ENCODE measurements at regions not wholly inside any gene's neighbourhood (a gene's known extent, or its start where the extent isn't known, plus 50 kb on each side); places are given as distances from the start of the nearest gene placed in this dataset.

DNA sequence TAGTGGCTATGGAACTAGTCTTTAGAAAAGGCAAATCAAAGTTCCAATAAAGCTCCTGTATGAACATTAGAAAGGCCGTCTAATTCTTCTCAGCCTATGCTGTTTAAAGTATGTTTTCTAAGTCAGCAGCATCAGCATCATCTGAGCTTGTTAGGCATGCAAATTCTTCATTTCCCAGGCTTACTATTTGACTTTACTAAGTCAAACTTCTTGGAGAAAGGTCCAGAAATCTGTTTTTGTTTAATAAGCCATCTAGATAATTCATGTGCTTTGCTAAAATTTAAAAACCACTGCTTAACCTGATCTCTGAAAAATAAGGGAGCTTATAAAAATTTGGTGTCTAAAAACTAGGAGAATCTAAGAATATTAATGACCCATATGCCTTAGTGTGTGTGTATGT lies 200.2 kb upstream of the SGCD start:
- DNase-seq (ENCODE audit: low read depth in 2 of 2) = no peak

DNA sequence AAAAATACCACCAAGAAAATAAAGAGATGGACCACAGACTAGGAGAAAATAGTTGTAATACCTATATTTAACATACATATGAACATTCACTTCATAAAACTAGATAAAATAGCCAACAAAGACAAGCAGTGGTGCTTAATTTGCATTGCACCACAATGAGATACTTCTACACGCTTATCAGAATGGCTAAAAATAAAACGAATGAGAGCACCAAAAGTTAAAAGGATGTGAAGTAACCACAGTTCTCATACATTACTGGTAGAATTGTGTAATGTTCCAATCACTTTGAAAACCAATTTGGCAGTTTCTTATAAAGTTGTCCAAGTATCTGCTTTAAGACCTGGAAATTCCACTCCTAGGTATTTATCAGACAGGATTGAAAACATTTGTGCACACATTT lies 198.9 kb upstream of the SGCD start:
- no peak for DNase-seq (ENCODE audit: low read depth in 2 of 2)

- DNase-seq (ENCODE audit: low read depth in 2 of 2) = no peak
These were observed 192.7 kb upstream of the SGCD start for GRCh38 chr5:156134216-156134615.

DNA sequence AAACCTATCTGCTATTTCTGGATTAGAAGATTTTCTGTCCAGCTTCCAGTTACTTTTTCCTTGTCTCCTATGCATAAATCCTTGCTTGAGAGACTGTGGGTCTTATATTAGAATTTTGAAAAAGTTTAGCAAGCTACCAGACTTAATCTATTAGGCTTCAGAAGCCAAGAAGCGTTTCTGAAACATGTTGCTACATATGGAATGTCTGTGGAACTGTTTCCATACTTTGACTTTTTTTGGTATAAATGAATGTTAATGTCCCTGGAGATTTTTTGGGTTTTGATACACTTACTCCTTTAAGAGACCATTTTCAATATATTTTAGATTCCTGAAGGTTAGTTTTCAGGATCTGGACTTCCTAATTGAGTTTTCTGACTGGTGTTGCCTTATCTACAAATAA lies 191.4 kb upstream of the SGCD start:
- no peak for DNase-seq (ENCODE audit: low read depth in 2 of 2)

DNA sequence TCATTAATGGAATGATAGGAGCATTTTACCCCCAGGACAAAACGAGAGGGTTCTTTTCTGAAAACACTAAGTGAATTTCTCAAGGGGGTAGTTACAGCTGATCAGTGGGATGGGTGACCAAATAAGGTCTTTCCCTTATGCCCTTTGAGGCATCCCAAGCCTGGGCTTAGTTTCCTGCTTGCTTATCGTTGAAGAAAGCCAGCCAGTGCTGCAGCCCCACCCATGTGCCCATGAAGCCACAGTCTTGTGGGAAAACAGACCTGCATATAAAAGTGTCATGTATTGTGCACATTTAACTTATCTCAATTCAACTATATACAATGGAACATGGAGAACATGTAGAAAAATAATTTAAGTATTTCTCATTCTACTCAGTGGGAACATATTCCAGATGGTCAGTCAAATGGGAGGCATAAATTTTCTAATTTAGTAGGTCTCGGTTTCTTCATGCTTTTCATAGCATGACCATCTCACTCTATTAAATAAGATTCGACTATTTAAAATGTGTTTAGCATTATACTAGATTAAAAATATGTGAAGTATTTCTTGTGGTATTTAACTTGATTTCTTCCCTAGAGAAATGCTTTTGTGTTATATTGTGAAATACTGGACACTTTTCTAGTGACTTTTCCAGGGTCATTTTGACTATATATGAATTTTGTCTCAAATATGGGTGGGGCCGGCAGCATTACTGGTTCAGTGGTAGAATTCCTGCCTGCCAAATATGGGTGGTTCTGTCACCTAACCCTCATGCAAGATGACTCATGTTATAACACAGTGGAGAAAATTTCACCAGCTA lies 189.7 kb upstream of the SGCD start:
- no peak for DNase-seq (ENCODE audit: low read depth in 2 of 2)

- DNase-seq (ENCODE audit: low read depth in 2 of 2) = no peak
These were observed 184.1 kb upstream of the SGCD start for GRCh38 chr5:156142867-156143266.

GRCh38 chr5:156147261-156147943 lies 179.6 kb upstream of the SGCD start:
- no peak for DNase-seq (ENCODE audit: low read depth in 2 of 2)

DNA sequence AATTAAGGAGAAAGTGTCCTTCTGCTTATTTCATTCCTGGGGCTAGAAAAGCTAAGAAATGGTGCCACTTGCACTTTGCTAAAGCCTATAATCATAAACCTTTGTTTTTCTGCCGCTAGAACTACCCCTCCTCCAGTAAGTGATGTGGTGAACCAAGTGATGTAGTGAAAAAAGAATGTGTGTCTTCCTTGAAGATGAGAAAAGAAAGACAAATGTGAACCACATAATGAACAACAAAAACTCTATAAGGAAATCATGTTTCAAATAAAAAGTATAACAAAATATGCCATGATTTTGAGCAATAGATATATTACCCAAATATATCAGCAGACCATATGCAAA lies 179.0 kb upstream of the SGCD start:
- no peak for DNase-seq (ENCODE audit: low read depth in 2 of 2)

GRCh38 chr5:156148301-156148700 lies 178.7 kb upstream of the SGCD start:
- no peak for DNase-seq (ENCODE audit: low read depth in 2 of 2)

DNA sequence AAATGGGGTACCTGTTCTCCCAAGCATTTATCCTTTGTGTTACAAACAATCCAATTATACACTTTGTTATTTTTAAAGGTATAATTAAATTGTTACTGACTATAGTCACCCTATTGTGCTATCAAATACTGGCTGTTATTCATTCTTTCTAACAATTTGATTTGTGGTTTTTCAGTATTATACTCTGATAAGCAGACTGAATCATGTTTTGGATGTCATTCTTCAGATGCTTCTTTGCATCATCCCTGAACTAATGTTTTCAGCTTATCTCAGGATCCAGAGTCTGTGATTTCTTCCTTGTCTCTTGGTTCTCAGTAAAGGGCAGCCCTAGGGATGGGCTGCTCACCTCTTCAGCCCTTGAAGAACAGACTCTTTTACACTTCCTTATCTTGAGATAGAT lies 177.8 kb upstream of the SGCD start:
- no peak for DNase-seq (ENCODE audit: low read depth in 2 of 2)

GRCh38 chr5:156153602-156154001 lies 173.4 kb upstream of the SGCD start:
- no peak for DNase-seq (ENCODE audit: low read depth in 2 of 2)

- DNase-seq (ENCODE audit: low read depth in 2 of 2) = no peak
These were observed 172.2 kb upstream of the SGCD start for GRCh38 chr5:156154757-156155156.

DNA sequence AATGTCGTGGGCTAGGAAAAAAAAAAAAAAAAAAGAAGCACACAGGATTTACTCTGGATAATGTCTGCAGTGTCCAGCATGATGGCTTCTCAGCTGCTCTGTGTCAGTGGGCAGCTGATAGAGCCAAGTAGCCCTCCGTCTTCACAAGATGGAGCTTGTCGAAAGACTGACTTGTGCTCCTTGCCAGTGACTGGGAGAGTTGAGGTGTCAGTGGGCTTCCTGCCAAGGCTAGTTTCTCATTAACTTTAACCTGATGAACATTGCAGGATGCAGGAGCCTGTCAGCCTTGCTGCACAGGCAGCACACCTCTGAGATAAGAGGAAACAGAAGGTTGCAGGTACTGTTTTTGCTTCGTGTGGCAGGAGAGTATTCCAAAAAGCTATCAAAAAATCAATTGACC lies 171.4 kb upstream of the SGCD start:
- no peak for DNase-seq (ENCODE audit: low read depth in 2 of 2)

DNA sequence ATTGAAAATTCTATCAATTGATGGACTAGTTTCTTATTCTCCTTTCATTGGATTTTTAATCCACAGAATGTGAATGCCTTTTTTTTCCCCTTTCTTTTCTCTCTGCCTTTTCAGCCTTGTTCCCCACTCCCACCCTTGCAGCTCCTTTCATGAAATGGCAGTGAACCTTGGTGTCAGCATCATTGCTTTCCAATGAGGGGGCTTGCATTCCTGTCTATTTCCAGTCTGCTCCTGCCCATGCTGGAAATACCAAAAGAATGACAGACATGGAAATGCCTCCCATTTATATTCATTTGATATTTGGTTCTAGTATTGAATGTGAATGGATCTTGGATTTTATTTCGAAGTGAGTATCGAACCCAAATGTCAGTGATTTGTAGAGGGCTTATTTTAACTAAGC lies 162.7 kb upstream of the SGCD start:
- no peak for DNase-seq (ENCODE audit: low read depth in 2 of 2)

GRCh38 chr5:156169495-156169894 lies 157.5 kb upstream of the SGCD start:
- no peak for DNase-seq (ENCODE audit: low read depth in 2 of 2)

DNA sequence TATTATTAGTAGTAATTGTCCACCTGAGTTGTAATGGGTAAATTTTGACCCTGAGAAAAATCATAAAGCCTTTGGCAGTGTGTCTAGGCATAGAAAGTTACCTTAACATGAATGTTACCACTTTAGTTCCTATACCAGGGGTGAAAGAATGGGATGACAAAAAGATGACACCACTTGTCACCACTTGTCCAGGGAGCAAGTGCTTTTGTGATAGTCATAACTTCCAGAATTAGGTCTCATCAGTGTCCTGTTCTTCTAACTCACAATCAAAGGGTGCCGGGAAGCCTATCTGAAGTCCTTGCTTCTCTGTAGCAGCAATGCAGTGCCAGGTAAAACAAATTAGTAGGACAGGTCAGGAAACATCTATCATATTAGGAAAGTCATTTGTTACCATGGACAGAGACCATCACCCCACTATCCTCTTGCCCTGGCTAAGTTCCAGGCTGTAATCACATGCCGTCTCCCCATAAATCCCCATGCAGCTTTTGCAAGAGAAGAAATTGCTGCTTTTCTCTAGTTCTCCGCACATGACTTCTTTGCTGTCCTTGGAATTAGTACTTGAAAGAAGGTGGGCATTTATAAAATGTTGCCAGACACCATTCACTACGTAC lies 156.5 kb upstream of the SGCD start:
- no peak for DNase-seq (ENCODE audit: low read depth in 2 of 2)

DNA sequence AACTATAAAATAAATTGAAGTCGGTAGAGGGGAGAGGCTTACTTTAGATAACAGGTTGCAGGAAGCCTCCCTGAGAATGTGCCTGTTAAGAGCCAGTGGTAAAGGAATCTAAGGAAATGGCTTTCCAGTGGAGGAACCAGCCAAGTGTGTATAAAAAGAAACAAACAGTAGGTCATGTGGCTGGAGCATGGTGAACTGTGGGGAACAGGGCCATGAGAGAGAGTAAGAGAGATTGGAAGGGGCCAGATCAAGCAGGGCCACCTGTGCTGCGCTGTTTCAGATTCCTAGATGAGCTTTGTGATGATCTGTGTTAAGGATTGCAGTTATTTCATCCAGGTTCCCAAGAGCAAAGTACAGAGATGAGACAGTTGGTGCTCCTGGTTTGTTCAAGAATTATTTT lies 152.7 kb upstream of the SGCD start:
- no peak for DNase-seq (ENCODE audit: low read depth in 2 of 2)

DNA sequence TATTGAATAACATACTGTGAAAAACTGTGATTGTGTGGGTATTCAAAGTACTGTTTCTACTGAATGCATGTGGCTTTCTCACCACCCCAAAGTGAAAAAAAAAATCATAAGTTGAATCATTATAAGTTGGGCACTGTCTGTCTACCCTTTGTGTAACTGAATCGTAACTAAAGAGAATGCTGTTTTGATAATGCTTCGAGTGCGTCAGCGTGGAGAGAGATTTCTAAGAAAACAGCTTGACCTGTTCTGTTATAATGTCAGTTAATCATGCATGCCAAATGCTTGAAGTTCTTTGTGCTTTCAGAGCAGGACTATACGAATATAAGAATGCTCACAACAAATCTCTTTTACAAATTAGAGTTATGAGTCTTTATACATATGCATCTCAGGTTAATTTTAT lies 148.8 kb upstream of the SGCD start:
- no peak for DNase-seq (ENCODE audit: low read depth in 2 of 2)

DNA sequence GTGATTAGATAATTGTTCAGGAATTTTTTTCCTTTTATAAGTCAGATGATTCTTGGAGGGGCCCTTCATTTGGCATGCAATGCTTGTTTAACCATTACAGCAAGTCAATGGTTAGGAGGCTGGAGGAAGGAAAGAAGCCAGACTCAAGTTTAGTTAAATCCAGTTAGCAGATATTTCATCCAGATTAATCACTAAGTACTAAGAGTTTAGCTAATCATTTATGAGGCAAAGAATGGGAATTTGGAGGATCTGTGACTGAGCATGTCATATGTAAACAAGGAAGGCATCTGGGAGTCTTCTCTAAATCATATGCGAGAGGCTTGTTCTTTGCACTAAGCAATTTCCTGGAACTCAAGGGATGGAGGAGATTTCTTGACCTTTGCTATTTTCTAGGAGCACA lies 145.3 kb upstream of the SGCD start:
- no peak for DNase-seq (ENCODE audit: low read depth in 2 of 2)

DNA sequence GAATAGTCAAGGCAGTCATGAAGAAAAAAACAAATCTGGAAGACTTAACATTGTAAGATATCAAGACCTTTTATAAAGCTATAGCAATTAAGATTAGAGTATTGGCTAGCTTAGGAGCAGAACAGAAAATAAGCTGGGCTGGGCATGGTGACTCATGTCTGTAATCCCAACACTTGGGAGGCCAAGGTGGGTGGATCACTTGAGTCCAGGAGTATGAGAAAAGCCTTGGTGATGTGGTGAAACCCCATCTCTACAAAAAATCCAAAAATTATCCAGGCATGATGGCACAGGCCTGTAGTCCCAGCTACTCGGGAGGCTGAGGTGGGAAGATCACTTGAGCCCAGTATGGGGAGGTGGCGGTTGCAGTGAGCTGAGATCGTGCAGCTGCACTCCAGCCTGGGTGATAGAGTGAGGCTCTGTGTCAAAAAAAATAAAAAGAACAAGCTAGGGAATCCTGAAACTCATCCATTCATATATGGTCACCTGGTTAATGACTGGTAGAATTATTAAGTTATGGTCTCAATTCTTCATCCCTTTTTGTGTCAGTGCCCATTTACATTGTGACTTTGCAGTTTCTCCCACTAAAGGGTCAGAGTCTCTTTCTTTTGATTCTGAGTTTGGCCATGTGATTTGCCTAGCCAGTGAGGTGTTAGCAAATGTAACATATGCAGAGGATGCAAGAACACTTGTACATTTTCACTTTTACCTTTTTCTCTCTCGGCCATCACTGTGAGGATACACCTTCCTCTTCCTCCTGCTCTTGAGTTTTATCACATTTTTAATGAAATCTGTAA lies 144.6 kb upstream of the SGCD start:
- DNase-seq (ENCODE audit: low read depth in 2 of 2) = no peak

DNA sequence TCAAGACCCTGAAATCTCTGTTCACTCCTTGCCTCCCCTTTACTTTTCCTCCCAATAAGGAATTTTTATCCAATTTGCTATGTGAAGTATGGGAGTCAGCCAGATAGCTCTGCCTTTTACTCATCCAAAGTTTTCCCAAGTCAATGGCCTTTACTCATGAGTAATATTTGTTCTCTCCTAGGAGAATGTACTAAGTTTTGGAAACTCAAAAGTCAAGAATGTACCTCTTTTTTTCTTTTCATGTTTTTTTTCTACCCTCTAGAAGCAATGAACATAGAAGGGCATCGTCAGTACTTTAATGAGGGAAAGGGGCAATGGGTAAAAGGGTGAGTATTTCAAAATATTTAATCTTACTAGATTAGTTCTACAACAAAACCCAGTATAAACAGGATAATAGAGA lies 140.2 kb upstream of the SGCD start:
- no peak for DNase-seq (ENCODE audit: low read depth in 2 of 2)

DNA sequence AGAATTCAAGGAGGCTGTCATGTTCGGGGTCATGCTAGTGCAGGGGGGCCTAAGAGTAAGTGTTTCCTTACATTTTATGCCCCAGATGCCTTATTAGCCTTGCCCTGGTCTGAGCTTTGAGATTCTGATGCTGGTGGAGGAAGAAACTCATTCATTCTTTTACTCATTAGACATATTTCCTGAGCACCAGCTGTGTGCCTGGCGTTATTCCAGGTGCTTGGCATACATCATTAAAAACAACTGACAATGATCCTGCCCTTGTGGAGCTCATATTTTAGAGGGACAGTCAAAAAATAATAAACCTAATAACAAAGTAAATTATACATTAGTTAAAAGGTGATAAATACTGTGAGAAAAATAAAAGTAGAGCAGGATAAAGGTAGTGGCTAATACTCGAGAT lies 138.9 kb upstream of the SGCD start:
- no peak for DNase-seq (ENCODE audit: low read depth in 2 of 2)

DNA sequence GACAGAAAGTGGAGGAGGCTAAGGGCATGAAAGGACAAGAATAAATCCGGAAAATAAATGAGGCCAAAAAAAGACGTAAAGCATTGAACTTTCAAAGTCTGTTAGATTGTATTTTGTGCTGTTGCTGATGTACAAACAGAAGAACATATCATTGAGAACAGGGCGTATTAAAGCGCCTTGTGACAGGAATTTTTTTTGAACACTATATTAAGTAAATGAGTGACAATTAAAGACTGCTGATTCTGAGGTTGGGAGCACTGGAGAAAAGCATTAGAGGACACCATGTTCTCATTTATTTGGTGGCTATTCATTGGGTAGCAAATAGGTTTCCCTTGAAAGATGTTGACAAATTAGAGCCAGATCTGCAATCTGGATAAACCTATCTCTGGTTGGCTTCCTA lies 137.3 kb upstream of the SGCD start:
- DNase-seq (ENCODE audit: low read depth in 2 of 2) = no peak
